ENCODE measurements at regions not wholly inside any gene's neighbourhood (a gene's known extent, or its start where the extent isn't known, plus 50 kb on each side); places are given as distances from the start of the nearest gene placed in this dataset.

- TF ChIP-seq CTCF (IDR thresholded peaks at IDR 0.05) (no peak), POLR2A (IDR thresholded peaks at IDR 0.05) (no peak)
Observed at GRCh38 chr19:34088292-34088691, 84.0 kb upstream of the LSM14A start.
